ENCODE measurements at regions not wholly inside any gene's neighbourhood (a gene's known extent, or its start where the extent isn't known, plus 50 kb on each side); places are given as distances from the start of the nearest gene placed in this dataset.

DNA sequence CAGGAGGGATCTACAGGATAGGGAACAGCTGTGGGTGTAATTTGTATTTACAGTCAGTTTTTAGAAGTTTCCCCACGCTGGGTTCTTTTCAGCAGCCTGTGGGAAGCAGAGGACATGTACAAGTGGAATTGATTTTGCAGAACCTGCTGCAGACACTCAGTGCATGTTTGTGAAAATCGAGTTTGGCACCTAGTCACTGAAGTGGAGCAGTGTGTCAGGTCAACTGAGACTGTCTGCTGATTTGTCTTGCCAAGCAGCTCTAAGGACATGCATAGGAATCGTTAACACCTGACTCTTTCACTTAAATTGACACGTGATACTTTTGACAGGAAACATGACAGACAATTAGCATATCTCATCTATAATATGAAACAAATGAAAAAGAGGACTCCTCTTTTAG lies 416.6 kb downstream of the TMX3 start:
- no peaks in the 10 kb centered on the region for H3K4me1 ChIP-seq (ENCODE audit: control insufficient read depth in 2 of 3, insufficient read depth in 2 of 3, low read depth in 1 of 3, low read length in 3 of 3)
- no peaks in the 10 kb centered on the region for H3K27me3 ChIP-seq (ENCODE audit: control insufficient read depth, insufficient read depth, low read length)
- no peak overlapping the region for H3K4me3 ChIP-seq (ENCODE audit: low read length in 3 of 3)
- no peak overlapping the region for H3K9ac ChIP-seq (ENCODE audit: low read length in 3 of 3)
- H3K36me3 ChIP-seq (ENCODE audit: control insufficient read depth in 2 of 3, insufficient read depth in 3 of 3, low read length in 3 of 3): no peaks in the 10 kb centered on the region
- intact Hi-C loops (cut with DNase I): no loop called here
- DNase-seq: peak in 1 of 5 donors; percentile 4
- no peak for TF ChIP-seq CTCF (IDR thresholded peaks at IDR 0.05; ENCODE audit: borderline replicate concordance, extremely low read depth, insufficient read depth)
- no peak for FAIRE-seq
- no peak overlapping the region for H3K27ac ChIP-seq (ENCODE audit: low read depth in 2 of 2, low read length in 2 of 2)
- peaks cover 0 to 3% (median 0%) of the 10 kb centered on the region in 3 donors for H3K9me3 ChIP-seq (ENCODE audit: control insufficient read depth in 2 of 3, insufficient read depth in 1 of 3, low read length in 3 of 3)

DNA sequence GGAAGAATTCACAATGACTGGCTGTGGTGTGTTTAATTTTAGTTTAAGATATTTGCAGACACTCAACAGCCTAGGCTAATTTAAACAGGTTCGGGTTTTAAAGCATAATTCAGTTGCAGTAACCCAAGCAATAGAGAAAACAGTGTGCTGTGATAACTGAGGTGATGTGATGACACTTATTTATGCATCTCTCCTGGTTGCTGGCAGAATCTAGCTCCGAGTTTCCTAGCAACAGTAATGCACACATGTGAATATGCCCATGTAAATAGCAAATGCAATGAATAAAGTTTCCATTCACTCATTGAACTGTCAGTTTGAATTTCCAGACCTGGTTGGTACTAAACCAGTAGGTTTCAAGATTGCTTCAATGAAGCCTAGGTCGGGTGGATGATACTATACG lies 426.5 kb downstream of the TMX3 start:
- no peak overlapping the region for H3K4me3 ChIP-seq (ENCODE audit: low read length in 3 of 3)
- peaks cover 0 to 2% (median 0%) of the 10 kb centered on the region in 3 donors for H3K9me3 ChIP-seq (ENCODE audit: control insufficient read depth in 2 of 3, insufficient read depth in 1 of 3, low read length in 3 of 3)
- FAIRE-seq (no peak), DNase-seq (no peak)
- no peaks in the 10 kb centered on the region for H3K36me3 ChIP-seq (ENCODE audit: control insufficient read depth in 2 of 3, insufficient read depth in 3 of 3, low read length in 3 of 3)
- no peaks in the 10 kb centered on the region for H3K4me1 ChIP-seq (ENCODE audit: control insufficient read depth in 2 of 3, insufficient read depth in 2 of 3, low read depth in 1 of 3, low read length in 3 of 3)
- TF ChIP-seq CTCF (IDR thresholded peaks at IDR 0.05; ENCODE audit: borderline replicate concordance, extremely low read depth, insufficient read depth): no peak
- H3K9ac ChIP-seq (ENCODE audit: low read length in 3 of 3): no peak overlapping the region
- intact Hi-C loops (cut with DNase I): no loop called here
- H3K27ac ChIP-seq (ENCODE audit: low read depth in 2 of 2, low read length in 2 of 2): no peak overlapping the region
- H3K27me3 ChIP-seq (ENCODE audit: control insufficient read depth, insufficient read depth, low read length): no peaks in the 10 kb centered on the region

- Histone ChIP-seq H3K36me3 (ENCODE audit: control insufficient read depth in 2 of 3, insufficient read depth in 3 of 3, low read length in 3 of 3) (no peaks in the 10 kb centered on the region), H3K9me3 (ENCODE audit: control insufficient read depth in 2 of 3, insufficient read depth in 1 of 3, low read length in 3 of 3) (no peaks in the 10 kb centered on the region), H3K27ac (ENCODE audit: low read depth in 2 of 2, low read length in 2 of 2) (no peak overlapping the region), H3K4me1 (ENCODE audit: control insufficient read depth in 2 of 3, insufficient read depth in 2 of 3, low read depth in 1 of 3, low read length in 3 of 3) (no peaks in the 10 kb centered on the region), H3K4me3 (ENCODE audit: low read length in 3 of 3) (no peak overlapping the region), H3K9ac (ENCODE audit: low read length in 3 of 3) (no peak overlapping the region), H3K27me3 (ENCODE audit: control insufficient read depth, insufficient read depth, low read length) (no peaks in the 10 kb centered on the region)
- DNase-seq (no peak), FAIRE-seq (no peak)
- intact Hi-C loops (cut with DNase I): no loop called here
- TF ChIP-seq CTCF (IDR thresholded peaks at IDR 0.05; ENCODE audit: borderline replicate concordance, extremely low read depth, insufficient read depth): no peak
Measured at GRCh38 chr18:68284236-68284780, 430.6 kb downstream of the TMX3 start.

DNA sequence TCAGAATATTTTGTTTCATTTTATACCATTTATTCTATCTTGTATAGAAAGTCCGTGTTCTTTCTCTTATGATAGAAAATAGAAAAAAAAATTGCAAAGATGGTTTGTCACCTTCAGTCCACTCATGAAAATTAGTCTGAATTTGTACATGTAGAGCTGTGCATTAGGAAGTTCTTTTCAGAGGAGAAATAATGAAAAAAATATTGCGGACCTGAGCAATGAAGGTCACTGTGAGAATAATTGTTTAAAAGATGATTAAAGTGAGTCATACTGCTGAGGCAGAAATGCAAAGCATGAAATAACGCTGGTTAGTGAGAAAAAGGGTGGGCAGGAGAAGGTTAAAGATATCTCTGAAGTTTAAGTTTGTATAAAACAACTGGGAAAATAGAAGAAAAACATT lies 431.1 kb downstream of the TMX3 start:
- H3K4me3 ChIP-seq (ENCODE audit: low read length in 3 of 3): no peak overlapping the region
- no peaks in the 10 kb centered on the region for H3K4me1 ChIP-seq (ENCODE audit: control insufficient read depth in 2 of 3, insufficient read depth in 2 of 3, low read depth in 1 of 3, low read length in 3 of 3)
- no peaks in the 10 kb centered on the region for H3K36me3 ChIP-seq (ENCODE audit: control insufficient read depth in 2 of 3, insufficient read depth in 3 of 3, low read length in 3 of 3)
- no peak overlapping the region for H3K27ac ChIP-seq (ENCODE audit: low read depth in 2 of 2, low read length in 2 of 2)
- no peak for TF ChIP-seq CTCF (IDR thresholded peaks at IDR 0.05; ENCODE audit: borderline replicate concordance, extremely low read depth, insufficient read depth)
- no peaks in the 10 kb centered on the region for H3K9me3 ChIP-seq (ENCODE audit: control insufficient read depth in 2 of 3, insufficient read depth in 1 of 3, low read length in 3 of 3)
- DNase-seq (no peak), FAIRE-seq (no peak)
- no peak overlapping the region for H3K9ac ChIP-seq (ENCODE audit: low read length in 3 of 3)
- H3K27me3 ChIP-seq (ENCODE audit: control insufficient read depth, insufficient read depth, low read length): no peaks in the 10 kb centered on the region
- intact Hi-C loops (cut with DNase I): no loop called here
